ENCODE measurements at regions not wholly inside any gene's neighbourhood (a gene's known extent, or its start where the extent isn't known, plus 50 kb on each side); places are given as distances from the start of the nearest gene placed in this dataset.

GRCh38 chr16:86129541-86129940, 230.6 kb downstream of the IRF8 start:
- TF ChIP-seq POLR2A (IDR thresholded peaks at IDR 0.05) (no peak), CTCF (IDR thresholded peaks at IDR 0.05) (no peak)
